Adrenal gland (tissue), 5 donors: ENCODE measurements at regions not wholly inside any gene's neighbourhood (a gene's known extent, or its start where the extent isn't known, plus 50 kb on each side); places are given as distances from the start of the nearest gene placed in this dataset.

ENCODE experiments used
- CTCF ChIP-seq, 6 experiments: fragments of 450-650 bp in 4 of 6; fragments of 200-600 bp in 2 of 6; sonication (generic) in 1 of 6; IDR thresholded peaks; 1 replicate in 5 of 6; 2 replicates in 1 of 6; pipeline versions ENCODE4 v1.5.1 to v1.8.0; 2016 to 2021; ENCODE audit warnings: antibody characterized with exemption in 6 of 6, mild to moderate bottlenecking in 2 of 6, moderate library complexity in 1 of 6
- POLR2A ChIP-seq, 2 donors: fragments of 450-650 bp; IDR thresholded peaks; one replicate each; pipeline ENCODE4 v1.6.1; 2017; ENCODE audit warnings: antibody characterized with exemption in 2 of 2, mild to moderate bottlenecking in 2 of 2, moderate library complexity in 1 of 2
- donor health status: DM: no; HTN: no; CAD: no.

GRCh38 chr11:69957849-69958248, 120.3 kb upstream of the ANO1 start:
- no peak for TF ChIP-seq CTCF (IDR thresholded peaks at IDR 0.05)
- no peak for TF ChIP-seq POLR2A (IDR thresholded peaks at IDR 0.05)
